Stimulated activated CD4-positive, alpha-beta T cell treated with anti-CD3 and anti-CD28 coated beads, Interleukin-15, amount 100 ng/mL, for 1 hour (primary cell): ENCODE measurements at regions not wholly inside any gene's neighbourhood (a gene's known extent, or its start where the extent isn't known, plus 50 kb on each side); places are given as distances from the start of the nearest gene placed in this dataset.

ENCODE experiments used
- DNase-seq, 2 donors: peaks; one replicate each; pipeline ENCODE4 v3.0.0-alpha.2; 2020; ENCODE audit warnings: low read depth in 1 of 2, low spot score in 1 of 2

DNA sequence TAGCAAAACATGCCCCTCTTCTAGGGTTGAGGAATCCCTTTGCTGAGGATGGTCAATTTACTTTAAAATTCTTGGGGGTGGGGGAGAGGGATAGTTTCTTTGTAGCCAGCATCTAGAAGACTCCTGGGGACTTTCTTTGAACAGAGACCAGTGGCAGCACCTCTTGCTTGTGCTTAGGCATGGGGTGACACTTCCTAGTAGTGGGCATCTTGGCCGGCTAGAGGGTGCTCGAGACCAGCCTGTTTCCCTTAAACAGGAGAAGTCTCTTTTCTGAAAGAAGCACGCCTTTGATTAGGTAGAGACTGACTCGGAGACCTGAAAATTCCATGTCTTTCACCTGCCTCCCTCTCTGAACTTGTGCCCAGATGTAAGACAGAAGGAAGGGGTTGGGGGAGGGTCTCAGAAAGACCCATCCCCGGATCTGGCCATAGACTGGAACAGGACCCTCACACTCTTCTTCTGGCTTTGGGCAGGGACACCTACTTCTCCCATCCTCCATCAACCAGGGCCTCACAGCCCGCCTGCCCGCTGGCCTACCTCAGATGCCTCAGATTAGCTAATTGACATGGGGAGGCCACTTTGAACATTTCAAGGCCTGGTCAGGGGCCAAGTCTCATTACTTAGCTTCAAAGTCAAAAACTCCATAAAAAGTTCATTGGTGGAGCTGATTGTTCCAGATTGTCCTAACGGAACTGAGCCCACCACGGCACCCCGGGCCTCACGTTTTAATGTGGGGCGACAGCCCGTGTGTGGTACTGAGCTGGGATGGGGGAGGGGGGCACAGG lies 172.2 kb downstream of the CDC5L start:
- no peak for DNase-seq

DNA sequence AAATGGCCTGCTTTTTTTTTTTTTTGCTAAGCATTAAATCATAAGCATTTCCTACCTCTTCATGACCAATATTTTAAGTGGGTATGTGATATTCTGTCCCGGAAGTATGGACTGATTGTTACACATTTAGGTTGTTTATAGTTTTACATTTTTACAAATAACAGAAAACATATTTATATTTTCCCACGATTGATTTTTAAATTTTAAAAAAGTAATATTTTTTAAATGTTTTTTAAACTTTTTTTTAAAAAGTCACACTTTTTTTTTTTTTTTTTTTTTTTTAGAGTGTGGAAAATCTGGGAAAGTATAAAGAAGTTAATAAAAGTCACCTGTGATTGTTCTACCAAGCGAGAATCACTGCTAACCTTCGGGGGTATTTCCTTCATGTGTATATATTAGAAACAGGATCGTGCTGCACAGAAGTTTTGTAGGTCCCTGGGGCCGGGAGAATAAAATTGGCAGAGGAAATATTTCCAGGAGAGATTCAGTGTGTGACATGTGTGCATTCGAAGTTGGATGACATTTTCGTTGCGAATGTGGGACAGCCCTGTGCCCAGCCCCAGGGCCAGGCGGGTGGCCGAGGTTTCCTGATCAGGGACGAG lies 173.1 kb downstream of the CDC5L start:
- DNase-seq, result no peak

DNA sequence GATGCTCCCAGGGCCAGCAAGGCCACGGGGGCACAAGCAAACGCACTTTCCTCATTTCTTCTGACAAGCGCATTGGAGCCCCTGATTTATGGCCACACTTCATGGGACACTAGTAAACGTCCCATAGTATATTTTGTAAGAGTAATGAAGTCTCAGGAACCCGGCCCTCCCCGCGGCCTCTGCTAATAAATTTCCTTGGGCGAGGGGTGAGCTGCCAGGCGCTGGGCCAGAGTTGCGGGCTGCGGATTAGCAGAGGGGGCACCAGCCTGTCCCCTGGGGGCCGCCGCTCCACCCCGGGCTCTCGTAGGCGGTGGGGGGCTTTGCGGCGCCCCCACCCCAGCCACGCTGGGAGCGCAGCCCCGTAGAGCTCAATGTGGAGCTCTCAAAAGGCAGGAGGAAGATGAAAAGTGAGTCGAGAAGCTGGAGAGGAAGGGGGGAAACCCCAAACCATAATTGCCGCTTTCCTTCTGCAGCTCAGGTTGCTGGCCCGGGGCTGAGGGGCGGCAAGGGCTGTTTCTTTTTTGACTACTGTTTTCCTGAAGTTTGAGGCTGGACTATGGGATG lies 173.6 kb downstream of the CDC5L start:
- no peak for DNase-seq

DNA sequence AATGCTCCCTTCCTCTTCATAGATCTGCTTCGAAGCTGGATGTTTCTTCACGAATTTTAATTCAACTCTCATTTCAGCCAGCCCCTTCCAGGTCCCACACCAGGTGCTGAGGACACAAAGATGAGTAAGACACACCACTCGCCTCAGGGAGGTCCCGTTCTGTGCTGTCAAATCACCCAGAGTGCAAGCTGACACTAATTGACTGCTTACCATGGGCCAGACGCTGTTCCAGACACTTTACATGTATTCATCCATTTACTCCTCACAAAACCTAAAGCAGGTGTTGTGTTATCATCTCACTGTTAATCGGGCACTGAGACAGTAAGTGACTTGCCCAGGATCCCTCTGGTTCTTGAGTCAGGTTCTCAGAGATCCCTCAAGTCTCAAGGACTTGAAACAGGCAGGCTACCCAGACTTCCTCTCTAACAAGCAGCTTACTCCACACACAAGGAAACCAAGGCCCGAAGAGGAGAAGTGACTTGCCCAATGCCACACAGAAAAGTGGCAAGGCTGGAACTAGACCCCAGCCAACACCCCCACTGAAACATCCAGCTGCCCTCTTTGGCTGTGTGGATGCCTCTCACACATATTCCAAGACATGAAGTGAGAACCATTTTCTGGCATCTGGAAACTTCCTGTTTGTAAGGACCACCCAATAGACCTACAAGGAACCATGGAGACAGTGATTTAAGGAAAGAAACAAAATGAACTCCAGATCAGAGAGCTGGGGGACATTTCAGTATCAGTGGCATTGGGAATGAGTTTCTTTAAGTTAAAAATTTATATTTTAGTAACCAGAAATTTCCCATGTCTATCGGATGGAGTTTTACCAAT lies 174.5 kb downstream of the CDC5L start:
- no peak for DNase-seq

DNA sequence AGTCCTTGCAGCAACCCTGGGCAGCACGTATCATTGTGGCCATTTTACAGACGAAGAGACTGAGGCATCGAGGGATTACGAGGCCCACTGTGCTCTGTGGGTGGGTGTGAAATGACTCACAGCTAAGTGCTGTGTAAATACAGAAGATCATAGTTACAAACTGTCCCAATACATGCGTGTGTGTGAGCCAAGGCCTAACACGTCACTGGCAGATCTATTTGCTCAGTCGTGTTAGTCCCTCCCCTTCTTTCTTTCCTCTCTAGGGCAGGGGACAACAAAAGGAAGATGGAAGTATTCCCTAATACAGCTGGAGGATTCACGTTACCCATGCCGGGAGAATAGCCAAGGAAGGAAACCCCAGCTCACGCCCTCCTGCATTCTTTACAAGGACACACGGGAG lies 175.9 kb downstream of the CDC5L start:
- no peak for DNase-seq

GRCh38 chr6:44564906-44565524 lies 177.5 kb downstream of the CDC5L start:
- DNase-seq, result no peak

GRCh38 chr6:44567406-44567805 lies 179.9 kb downstream of the CDC5L start:
- DNase-seq, result no peak

GRCh38 chr6:44569131-44569530 lies 181.6 kb downstream of the CDC5L start:
- no peak for DNase-seq

- no peak for DNase-seq
These were observed 182.5 kb downstream of the CDC5L start for GRCh38 chr6:44569931-44570385.

DNA sequence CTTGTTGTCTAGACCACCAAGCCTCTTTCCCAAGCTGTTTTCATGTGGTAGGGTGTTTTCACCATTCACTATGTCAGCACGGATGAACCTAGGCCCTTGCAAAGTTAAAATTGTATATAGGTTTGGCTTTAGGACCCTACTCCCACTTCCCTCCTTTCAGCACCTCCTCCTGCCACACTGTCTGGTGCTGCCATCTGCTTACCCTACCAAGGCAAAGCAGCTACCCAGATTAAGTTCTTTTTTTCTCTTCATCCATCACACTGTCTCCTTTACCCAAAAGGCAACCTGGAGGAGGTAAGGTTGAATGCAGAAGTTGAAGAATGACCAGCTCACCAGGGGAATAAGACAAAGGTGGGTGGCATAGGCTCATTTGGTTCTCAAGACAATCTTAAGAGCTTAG lies 184.0 kb downstream of the CDC5L start:
- no peak for DNase-seq

DNA sequence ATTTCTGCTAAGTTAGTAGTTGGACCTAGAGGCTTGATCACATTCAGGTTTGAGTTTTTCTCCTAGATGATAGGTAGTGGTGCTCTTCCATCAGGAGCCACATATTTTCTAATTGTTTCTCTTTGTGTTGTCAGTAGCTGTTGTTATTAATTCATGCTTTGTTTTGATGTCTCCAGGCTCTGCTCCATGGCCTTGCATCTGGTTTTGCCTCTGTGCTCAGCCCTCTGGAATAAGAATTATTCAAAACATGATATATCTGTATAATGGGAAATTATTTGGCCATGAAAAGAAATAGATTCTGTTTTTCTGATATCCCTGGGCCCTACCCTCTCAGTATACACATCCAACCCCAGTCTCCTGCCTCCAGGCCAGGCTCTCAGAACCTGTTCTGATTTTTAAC lies 184.8 kb downstream of the CDC5L start:
- no peak for DNase-seq

DNA sequence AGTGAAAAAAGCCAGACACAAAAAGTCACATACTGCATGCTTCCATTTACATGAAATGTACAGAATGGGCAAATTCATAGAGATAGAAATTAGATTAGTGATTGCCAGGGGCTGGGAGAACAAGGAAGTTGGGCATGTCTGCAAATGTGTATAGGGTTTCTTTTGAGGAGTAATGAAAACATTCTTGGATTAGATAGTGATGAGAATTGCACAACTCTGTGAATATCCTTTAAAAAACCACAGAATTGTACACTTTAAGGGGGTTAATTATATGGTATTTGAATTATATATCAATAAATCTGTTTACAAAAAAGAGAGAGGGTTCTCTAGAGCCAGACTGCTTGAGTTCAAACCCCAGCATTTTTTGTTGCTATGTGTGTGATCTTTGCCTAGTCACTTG lies 188.1 kb downstream of the CDC5L start:
- no peak for DNase-seq

DNA sequence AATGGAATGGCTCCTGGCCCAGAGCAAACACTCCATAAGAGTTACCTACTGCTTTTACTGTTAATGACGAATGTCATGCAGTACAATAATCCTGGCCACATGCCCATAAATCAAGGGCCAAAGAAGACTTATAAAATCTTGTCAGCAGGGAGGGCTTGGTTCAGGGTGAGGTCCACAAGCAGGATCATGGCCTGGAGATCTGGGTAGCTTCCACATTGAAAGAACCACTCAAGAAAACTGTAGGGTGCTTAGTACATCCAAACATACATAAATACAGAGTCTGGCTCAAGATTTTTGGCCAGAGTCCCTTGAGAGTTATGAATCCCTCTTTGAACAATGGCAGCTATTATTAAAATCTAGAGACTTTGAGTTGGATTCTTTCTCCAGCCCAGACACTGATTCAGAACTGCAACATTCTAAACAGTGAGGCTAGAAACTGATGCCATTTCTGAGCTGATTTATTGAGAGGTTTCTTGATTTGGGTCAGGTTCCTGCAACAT lies 188.7 kb downstream of the CDC5L start:
- no peak for DNase-seq

- no peak for DNase-seq
These were observed 193.4 kb downstream of the CDC5L start for GRCh38 chr6:44580901-44581300.

DNA sequence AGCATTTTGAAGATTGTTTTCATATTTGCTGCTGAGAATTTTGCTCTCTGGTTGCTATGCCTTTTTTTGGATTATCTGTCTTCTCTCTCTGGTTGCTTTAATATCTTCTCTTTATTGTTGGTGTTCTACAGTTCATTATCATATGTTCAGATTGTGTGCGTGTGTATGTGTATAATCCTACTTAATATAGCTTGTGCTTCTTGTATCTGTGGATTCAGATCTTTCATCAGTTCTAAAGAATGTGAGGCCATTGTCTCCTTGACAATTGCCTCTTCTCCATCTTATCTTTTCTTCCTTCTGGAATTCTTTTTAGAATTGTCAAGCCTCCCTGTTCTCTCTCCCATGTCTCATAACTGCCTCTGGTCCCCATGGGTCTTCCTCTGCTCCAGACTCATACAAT lies 195.4 kb downstream of the CDC5L start:
- no peak for DNase-seq

DNA sequence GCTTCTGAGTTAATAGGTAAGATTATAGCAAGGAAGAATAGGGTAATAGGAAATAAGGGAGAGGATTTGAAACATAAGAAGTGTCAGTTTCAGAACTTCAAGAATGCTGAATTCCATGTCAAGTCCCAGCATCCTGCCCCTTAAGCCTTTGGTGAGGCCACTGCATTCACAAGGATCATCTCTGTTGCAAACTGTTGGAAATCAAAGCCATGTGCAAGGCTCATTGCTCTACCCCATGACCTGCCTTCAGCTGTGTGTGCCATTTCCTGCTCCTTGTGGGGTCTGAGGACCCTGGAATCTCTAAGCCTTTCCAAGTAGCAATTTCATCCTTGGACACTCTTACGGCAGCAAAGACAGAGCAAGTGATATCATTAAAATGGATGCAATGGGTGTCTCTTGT lies 203.0 kb downstream of the CDC5L start:
- no peak for DNase-seq

DNA sequence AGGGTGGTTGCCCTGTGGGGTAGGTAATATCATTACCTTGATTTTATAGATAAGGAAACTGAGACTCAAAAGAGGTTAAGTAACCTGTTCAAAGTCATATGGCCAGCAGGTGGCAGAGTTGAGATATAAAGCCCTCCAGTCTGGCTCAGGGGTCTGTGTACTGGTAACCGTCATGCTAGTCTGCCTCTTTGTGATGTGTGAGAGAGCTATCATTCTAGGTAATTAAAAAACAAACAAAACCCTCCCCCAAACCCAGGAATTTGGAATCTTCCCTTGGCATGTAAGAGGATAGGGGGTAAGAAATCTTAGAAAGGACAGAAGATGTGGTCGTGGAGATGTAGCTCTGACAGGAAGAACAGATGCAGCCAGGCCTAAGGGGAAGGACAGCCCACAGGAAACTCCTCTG lies 206.0 kb downstream of the CDC5L start:
- DNase-seq, result peak in 1 of 2 donors; percentile 8

- no peak for DNase-seq
These were observed 207.0 kb downstream of the CDC5L start for GRCh38 chr6:44594481-44594880.

- DNase-seq, result no peak
These were observed 211.2 kb downstream of the CDC5L start for GRCh38 chr6:44598679-44599078.

GRCh38 chr6:44599672-44600071 lies 212.2 kb downstream of the CDC5L start:
- no peak for DNase-seq

DNA sequence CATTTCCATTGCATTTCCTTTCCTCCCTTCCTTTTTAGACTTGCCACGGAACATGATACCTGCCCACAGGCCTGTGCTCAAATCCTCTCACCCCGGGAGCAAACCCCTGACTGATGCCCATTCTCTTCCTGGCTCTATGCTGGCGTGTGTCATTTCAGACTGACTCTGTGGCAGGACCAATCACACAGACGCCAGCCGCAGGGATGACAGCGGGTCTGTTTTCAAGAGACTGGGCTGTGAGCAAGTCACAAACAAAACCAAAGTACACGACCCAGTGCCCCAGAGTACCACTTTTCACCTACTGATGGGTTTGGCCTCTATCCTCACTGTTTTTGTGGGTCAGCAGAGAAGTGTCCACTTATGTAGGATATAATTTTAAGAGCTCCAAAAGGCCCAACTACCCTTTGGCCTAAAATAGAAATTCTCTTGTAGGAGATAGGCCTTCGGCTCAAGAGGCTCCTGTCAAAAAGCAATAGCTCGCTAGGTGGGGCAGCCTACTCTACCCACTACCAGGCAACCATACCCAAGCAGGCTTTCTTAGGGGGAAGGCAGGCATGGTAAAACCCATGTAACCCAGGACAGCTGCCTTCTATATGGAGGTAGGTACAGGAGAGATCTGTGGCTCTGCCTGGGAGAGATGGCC lies 215.7 kb downstream of the CDC5L start:
- DNase-seq, result no peak
